Testis (tissue), 2 donors: ENCODE measurements at regions not wholly inside any gene's neighbourhood (a gene's known extent, or its start where the extent isn't known, plus 50 kb on each side); places are given as distances from the start of the nearest gene placed in this dataset.

Experiments
- DNase-seq: peaks from one replicate; pipeline ENCODE4 v3.0.0-alpha.2; 2019
- H3K27ac ChIP-seq, 2 donors: fragments of 200-600 bp; sonication (generic); one replicate each; pipeline ENCODE4 v1.5.1; 2019
- H3K27me3 ChIP-seq: fragments of 200-600 bp; sonication (generic); one replicate; pipeline ENCODE4 v1.5.1; 2019
- H3K36me3 ChIP-seq: fragments of 200-600 bp; sonication (generic); one replicate; pipeline ENCODE4 v1.5.1; 2017; ENCODE audit warnings: low read depth; ENCODE audit errors: missing control alignments
- H3K4me1 ChIP-seq: fragments of 200-600 bp; sonication (generic); one replicate; pipeline ENCODE4 v1.5.1; 2019
- H3K4me3 ChIP-seq, 2 donors: fragments of 200-600 bp; sonication (generic); one replicate each; pipeline ENCODE4 v1.5.1; 2017 to 2019
- H3K9me3 ChIP-seq: fragments of 200-600 bp; sonication (generic); one replicate; pipeline ENCODE4 v1.5.1; 2017
- POLR2A ChIP-seq: fragments of 450-650 bp; IDR thresholded peaks from one replicate; pipeline ENCODE4 v1.6.1; 2017; ENCODE audit warnings: antibody characterized with exemption, mild to moderate bottlenecking, moderate library complexity
- WGBS, 2 donors: methylation state at CpG; one replicate each; pipeline ENCODE4 v1.1.5; 2018; 5-methylcytosine and 5-hydroxymethylcytosine counted together
- intact Hi-C: fragments of 100-400 bp; cut with DNase I; formaldehyde crosslinking; loops from one replicate; pipeline ENCODE4 v1.15.1; 2023; ENCODE audit warnings: low total_unique reads
- TF ChIP-seq, protein P1 (sequence below), 3 experiments: fragments of 450-650 bp in 2 of 3; fragments of 200-600 bp in 1 of 3; sonication (generic) in 1 of 3; IDR thresholded peaks; one replicate each; pipeline ENCODE4 v1.5.1; 2016 to 2019; ENCODE audit warnings: antibody characterized with exemption in 3 of 3, mild to moderate bottlenecking in 2 of 3, moderate library complexity in 1 of 3

- 74 to 79% methylated on average over 2 of the region's 2 CpGs for WGBS, 2 donors
- intact Hi-C loops: no loop called here
Observed at GRCh38 chrX:97666890-97667289, 783.2 kb downstream of the RPA4 start.

DNA sequence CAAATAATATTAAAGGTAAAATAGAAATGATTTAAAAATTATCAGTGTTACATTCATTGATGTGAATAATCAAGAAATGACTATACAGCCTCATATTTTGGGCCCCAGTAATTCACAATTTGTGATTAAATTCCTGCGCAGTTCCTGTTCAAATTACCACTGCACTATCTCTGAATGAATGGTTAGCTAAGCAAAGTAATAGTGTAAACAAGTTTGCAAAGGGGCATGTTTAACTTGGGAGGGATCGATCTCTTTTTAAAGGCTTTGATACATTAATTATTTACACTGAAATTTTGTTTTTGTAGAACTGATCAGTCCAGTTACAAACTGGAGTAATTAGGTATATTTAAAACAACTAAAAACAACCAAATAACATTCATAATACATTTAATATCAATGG lies 784.4 kb downstream of the RPA4 start:
- H3K4me3 ChIP-seq: no peak overlapping the region
- DNase-seq: no peak
- WGBS, 2 donors: 93 to 98% methylated on average over 2 of the region's 2 CpGs
- H3K36me3 ChIP-seq: no peaks in the 10 kb centered on the region
- intact Hi-C loops: no loop called here
- H3K27me3 ChIP-seq: no peaks in the 10 kb centered on the region
- H3K9me3 ChIP-seq: no peaks in the 10 kb centered on the region
- no peaks in the 10 kb centered on the region for H3K4me1 ChIP-seq
- no peak overlapping the region for H3K27ac ChIP-seq
- TF ChIP-seq, protein P1, sequence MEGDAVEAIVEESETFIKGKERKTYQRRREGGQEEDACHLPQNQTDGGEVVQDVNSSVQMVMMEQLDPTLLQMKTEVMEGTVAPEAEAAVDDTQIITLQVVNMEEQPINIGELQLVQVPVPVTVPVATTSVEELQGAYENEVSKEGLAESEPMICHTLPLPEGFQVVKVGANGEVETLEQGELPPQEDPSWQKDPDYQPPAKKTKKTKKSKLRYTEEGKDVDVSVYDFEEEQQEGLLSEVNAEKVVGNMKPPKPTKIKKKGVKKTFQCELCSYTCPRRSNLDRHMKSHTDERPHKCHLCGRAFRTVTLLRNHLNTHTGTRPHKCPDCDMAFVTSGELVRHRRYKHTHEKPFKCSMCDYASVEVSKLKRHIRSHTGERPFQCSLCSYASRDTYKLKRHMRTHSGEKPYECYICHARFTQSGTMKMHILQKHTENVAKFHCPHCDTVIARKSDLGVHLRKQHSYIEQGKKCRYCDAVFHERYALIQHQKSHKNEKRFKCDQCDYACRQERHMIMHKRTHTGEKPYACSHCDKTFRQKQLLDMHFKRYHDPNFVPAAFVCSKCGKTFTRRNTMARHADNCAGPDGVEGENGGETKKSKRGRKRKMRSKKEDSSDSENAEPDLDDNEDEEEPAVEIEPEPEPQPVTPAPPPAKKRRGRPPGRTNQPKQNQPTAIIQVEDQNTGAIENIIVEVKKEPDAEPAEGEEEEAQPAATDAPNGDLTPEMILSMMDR (IDR thresholded peaks at IDR 0.05): no peak
- TF ChIP-seq POLR2A: no peak

More at GRCh38 chrX:97666890-97667289, 783.2 kb downstream of the RPA4 start:
- Histone ChIP-seq H3K4me1 (no peaks in the 10 kb centered on the region), H3K4me3 (no peak overlapping the region), H3K27me3 (no peaks in the 10 kb centered on the region), H3K36me3 (no peaks in the 10 kb centered on the region), H3K27ac (no peak overlapping the region), H3K9me3 (no peaks in the 10 kb centered on the region)
- no peak for DNase-seq
- TF ChIP-seq, protein P1 (IDR thresholded peaks at IDR 0.05): no peak
- no peak for TF ChIP-seq POLR2A

- H3K9me3 ChIP-seq: no peaks in the 10 kb centered on the region
- intact Hi-C loops: no loop called here
- DNase-seq: no peak
- no peaks in the 10 kb centered on the region for H3K36me3 ChIP-seq
- H3K27ac ChIP-seq: no peak overlapping the region
- no peak for TF ChIP-seq POLR2A
- TF ChIP-seq, protein P1 (IDR thresholded peaks at IDR 0.05): no peak
- WGBS, 2 donors: 78 to 93% methylated on average over 3 to 5 of the region's 5 CpGs
- no peaks in the 10 kb centered on the region for H3K4me1 ChIP-seq
- H3K4me3 ChIP-seq: no peak overlapping the region
- H3K27me3 ChIP-seq: no peaks in the 10 kb centered on the region
Observed at GRCh38 chrX:97672138-97672537, 788.4 kb downstream of the RPA4 start.

GRCh38 chrX:97672608-97673007 lies 788.9 kb downstream of the RPA4 start:
- TF ChIP-seq, protein P1 (IDR thresholded peaks at IDR 0.05): no peak
- no peak for TF ChIP-seq POLR2A
- Histone ChIP-seq H3K4me1 (no peaks in the 10 kb centered on the region), H3K9me3 (no peaks in the 10 kb centered on the region), H3K4me3 (no peak overlapping the region), H3K36me3 (no peaks in the 10 kb centered on the region), H3K27me3 (no peaks in the 10 kb centered on the region), H3K27ac (no peak overlapping the region)
- WGBS, 2 donors: 39 to 75% methylated on average over 2 of the region's 2 CpGs
- DNase-seq: no peak
- intact Hi-C loops: no loop called here

DNA sequence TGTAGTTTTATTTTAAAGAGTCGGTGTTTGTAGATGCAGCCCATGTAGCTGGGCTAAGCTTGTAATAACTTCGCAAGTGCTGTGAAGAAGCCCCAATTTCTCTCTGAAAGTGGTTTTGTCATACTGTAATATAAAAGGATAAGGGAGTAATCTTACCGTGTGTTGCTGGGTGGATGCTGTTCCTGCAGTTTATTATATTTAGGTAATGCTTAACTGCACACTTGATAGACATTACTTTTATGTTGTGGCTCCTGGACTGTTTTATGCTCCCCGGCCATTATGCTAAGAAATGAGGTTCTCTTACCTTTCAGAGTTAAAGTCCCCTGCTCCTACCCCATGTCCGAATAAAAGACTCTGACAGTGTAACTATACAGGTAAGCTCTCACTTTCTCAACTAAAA lies 789.4 kb downstream of the RPA4 start:
- no peak for TF ChIP-seq POLR2A
- TF ChIP-seq, protein P1 (IDR thresholded peaks at IDR 0.05): no peak
- Histone ChIP-seq H3K36me3 (no peaks in the 10 kb centered on the region), H3K27me3 (no peaks in the 10 kb centered on the region), H3K27ac (no peak overlapping the region), H3K4me1 (no peaks in the 10 kb centered on the region), H3K4me3 (no peak overlapping the region), H3K9me3 (no peaks in the 10 kb centered on the region)
- 87 to 99% methylated on average over 5 of the region's 5 CpGs for WGBS, 2 donors
- intact Hi-C loops: no loop called here
- no peak for DNase-seq
